OCI-M2 (cell line): ENCODE measurements at regions not wholly inside any gene's neighbourhood (a gene's known extent, or its start where the extent isn't known, plus 50 kb on each side); places are given as distances from the start of the nearest gene placed in this dataset.

Experiments
- DNase-seq: peaks from one replicate; lab custom pipeline; 2025; ENCODE audit not compliant: unreplicated experiment; lab: John Stamatoyannopoulos, UW

GRCh38 chr4:104418286-104418685, 76.4 kb downstream of the CXXC4 start:
- no peak for DNase-seq

- no peak for DNase-seq
These were observed 77.3 kb downstream of the CXXC4 start for GRCh38 chr4:104417357-104417882.

GRCh38 chr4:104416725-104417356, 77.9 kb downstream of the CXXC4 start:
- no peak for DNase-seq

- DNase-seq = no peak
These were observed 81.2 kb downstream of the CXXC4 start for GRCh38 chr4:104413487-104413886.

GRCh38 chr4:104412344-104412743, 82.3 kb downstream of the CXXC4 start:
- DNase-seq = no peak

- DNase-seq = no peak
These were observed 83.2 kb downstream of the CXXC4 start for GRCh38 chr4:104411502-104411901.

GRCh38 chr4:104408878-104409277, 85.8 kb downstream of the CXXC4 start:
- DNase-seq = no peak

GRCh38 chr4:104404361-104404760, 90.3 kb downstream of the CXXC4 start:
- no peak for DNase-seq

- no peak for DNase-seq
These were observed 99.5 kb downstream of the CXXC4 start for GRCh38 chr4:104395168-104395614.

- DNase-seq = no peak
These were observed 100.1 kb downstream of the CXXC4 start for GRCh38 chr4:104394406-104395167.

GRCh38 chr4:104393655-104394324, 100.9 kb downstream of the CXXC4 start:
- DNase-seq = no peak

- no peak for DNase-seq
These were observed 109.0 kb downstream of the CXXC4 start for GRCh38 chr4:104385713-104386112.

GRCh38 chr4:104382961-104383360, 111.7 kb downstream of the CXXC4 start:
- no peak for DNase-seq

- no peak for DNase-seq
These were observed 113.0 kb downstream of the CXXC4 start for GRCh38 chr4:104381729-104382128.

- DNase-seq = no peak
These were observed 129.1 kb downstream of the CXXC4 start for GRCh38 chr4:104365618-104366017.

- no peak for DNase-seq
These were observed 141.2 kb downstream of the CXXC4 start for GRCh38 chr4:104353481-104353880.

- DNase-seq = no peak
These were observed 142.5 kb downstream of the CXXC4 start for GRCh38 chr4:104352211-104352610.

GRCh38 chr4:104351706-104352105, 143.0 kb downstream of the CXXC4 start:
- DNase-seq = no peak

GRCh38 chr4:104345598-104346242, 149.0 kb downstream of the CXXC4 start:
- no peak for DNase-seq

- DNase-seq = no peak
These were observed 150.2 kb downstream of the CXXC4 start for GRCh38 chr4:104344342-104344980.

GRCh38 chr4:104334410-104334809, 160.3 kb downstream of the CXXC4 start:
- DNase-seq = no peak
